OCI-LY1 (cell line): ENCODE measurements at regions not wholly inside any gene's neighbourhood (a gene's known extent, or its start where the extent isn't known, plus 50 kb on each side); places are given as distances from the start of the nearest gene placed in this dataset.

Source experiments
- EZH2 ChIP-seq: fragments of 200-600 bp; sonication (generic), shearing (Covaris generic); IDR thresholded peaks from 2 replicates; pipeline ENCODE4 v1.8.0; 2017; ENCODE audit warnings: borderline replicate concordance, mixed run types, mild to moderate bottlenecking, antibody characterized with exemption, low read length, moderate library complexity, mixed read lengths
- TF ChIP-seq, protein P1 (sequence below): fragments of 200-600 bp; sonication (generic), shearing (Covaris generic); IDR thresholded peaks from 2 replicates; pipeline ENCODE4 v1.5.1; 2017; ENCODE audit warnings: mild to moderate bottlenecking, antibody characterized with exemption, low read length, moderate library complexity, mixed read lengths

DNA sequence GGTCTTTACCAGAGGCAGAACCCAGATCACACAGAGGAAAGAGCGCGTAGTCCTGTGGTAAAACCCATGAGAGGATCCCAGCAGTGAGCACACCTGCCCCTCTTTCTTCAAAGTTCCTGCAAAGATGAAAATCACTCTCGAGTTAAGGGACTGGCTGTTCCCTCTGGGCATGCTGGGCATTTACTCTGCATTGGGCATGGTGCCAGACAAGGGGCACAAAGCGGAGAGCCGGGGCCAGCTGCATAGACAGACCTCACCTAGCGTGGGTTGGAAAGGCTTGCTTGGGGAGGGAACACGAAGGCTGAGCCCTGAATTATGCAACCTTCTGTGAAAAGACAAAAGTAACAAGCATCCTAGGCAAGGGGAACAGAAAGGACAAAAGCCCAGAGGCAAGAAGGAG, 120.0 kb upstream of the TCERG1L start:
- TF ChIP-seq, protein P1, sequence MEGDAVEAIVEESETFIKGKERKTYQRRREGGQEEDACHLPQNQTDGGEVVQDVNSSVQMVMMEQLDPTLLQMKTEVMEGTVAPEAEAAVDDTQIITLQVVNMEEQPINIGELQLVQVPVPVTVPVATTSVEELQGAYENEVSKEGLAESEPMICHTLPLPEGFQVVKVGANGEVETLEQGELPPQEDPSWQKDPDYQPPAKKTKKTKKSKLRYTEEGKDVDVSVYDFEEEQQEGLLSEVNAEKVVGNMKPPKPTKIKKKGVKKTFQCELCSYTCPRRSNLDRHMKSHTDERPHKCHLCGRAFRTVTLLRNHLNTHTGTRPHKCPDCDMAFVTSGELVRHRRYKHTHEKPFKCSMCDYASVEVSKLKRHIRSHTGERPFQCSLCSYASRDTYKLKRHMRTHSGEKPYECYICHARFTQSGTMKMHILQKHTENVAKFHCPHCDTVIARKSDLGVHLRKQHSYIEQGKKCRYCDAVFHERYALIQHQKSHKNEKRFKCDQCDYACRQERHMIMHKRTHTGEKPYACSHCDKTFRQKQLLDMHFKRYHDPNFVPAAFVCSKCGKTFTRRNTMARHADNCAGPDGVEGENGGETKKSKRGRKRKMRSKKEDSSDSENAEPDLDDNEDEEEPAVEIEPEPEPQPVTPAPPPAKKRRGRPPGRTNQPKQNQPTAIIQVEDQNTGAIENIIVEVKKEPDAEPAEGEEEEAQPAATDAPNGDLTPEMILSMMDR, result no peak
- TF ChIP-seq EZH2, result no peak
